T1000 (cell line): ENCODE measurements at regions not wholly inside any gene's neighbourhood (a gene's known extent, or its start where the extent isn't known, plus 50 kb on each side); places are given as distances from the start of the nearest gene placed in this dataset.

Experiments
- DNase-seq: peaks from one replicate; lab custom pipeline; 2025; ENCODE audit warnings: mixed read lengths; lab: John Stamatoyannopoulos, UW

DNA sequence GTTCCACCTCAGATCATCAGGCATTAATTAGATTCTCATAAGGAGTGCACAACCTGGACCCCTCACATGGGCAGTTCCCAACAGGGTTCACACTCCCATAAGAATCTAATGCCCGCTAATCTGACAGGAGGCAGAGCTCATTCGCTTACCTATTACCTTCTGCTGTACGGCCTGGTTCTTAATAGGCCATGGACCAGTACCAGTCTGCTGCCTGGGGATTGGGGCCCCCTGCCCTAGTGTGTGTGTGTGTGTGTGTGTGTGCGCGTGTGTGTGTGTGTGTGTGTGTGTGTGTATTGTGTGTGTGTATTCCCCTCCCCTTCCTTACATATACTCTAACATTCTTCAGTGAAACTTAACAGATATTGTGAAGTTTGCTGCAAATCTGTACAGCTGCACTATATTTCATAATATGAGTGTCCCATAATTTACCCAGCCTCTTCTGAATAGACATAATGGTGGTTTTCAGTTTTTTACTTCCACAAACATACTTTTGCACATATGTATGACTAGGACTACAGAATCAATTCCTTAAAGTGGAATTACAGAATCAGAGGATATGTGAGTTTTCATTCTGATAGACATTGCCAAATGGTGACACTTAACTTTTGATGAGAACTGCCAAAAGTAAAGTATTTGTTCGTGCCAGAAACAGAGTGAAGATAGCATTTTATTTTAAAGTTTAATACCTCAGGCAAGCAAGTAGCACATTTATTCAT is 205.2 kb upstream of the EEA1 start:
- DNase-seq: no peak

DNA sequence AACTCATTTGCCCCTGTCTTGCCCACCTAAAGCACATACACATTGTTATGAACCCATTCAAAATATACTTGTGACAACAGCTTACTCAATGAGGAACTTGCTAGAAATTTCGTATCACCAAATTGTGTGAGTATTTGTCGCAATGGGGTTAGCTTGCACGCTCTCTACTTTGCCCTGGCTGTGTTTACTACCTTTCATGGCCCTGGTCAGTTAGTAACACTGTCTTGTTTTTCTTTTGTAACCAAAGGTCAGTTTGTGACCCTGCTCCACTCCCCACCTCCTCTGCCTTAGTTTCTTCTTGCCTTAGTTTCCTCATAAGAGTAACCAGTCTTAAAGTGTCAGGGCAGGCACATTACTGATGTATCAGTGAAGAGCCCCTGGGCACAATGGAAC is 205.8 kb upstream of the EEA1 start:
- DNase-seq: no peak

DNA sequence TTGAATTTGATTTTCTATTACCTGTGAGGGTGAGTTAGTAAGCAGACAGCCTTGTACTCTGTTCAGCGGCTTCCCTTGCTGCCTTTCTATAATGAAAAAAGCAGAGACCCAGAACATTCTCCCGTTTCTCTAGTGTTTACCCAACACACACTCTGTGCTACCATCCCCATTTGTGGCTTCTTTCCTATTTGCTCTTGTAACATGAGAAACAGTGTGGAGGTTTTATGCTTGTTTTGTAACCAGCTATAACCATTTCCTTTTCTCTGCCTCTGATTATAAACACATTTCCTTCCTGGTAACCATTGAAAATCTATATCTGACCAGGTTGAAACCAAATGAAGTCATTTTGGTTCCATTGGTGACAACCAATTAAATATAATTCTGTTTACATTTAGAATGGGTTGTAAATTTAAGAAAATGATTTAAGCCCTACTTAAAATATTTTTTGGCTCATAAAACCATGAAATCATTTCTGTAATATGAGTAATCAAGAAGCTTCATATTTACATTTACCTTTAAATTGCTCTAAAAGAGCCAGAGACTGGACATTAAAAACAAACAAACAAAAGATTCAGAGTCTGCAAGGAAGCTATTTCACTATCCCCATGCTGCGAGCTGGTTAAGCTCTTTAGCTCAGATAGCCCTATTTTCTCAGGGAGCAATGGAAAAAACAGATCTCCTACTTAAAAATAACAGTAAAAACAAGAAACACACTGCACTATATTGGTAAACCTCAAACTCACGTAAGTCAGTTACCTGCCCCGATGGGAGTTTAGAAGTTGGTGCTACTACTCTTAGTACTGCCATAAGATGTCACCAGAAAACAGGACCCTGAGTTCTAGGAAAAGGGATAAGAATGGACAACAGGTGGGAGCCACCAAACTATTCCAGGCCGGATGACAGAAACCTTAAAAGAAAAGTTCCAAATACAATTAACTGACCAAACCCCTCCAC is 206.5 kb upstream of the EEA1 start:
- DNase-seq: no peak

DNA sequence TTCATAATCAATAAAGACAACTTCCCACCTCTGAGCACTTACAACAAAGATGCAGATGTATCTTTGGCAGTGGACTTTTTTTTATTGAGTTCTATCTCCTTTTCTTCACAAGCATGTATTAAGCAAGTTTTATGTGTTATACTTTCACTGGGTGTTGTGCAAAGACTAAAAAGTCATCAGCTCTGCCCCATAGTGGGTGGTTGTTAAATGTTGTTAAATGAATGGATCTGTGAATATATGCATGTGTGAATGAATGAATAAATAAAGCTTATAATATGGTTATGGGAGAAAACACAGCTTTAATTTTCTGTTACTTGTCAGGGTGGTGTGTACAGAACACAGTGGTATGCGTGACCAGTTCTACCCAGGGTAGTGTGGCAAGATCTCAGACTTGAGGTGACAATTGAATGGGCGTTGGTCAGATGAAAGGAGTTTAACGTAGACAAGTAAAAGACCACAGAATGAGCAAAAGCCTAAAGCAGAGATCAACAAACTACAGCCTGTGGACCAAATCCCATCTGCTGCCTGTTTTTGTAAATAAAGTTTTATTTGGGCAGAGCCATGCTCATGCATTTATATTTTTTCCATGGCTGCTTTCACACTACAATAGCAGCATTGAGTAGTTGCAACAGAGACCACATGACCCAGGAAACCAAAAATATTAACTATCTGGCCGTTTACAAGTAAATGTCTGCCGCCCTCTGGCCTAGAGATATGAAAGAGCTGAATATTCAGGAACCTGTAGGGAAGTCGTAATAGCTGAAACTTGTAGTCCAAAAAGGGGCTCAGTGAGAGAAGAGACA is 207.4 kb upstream of the EEA1 start:
- no peak for DNase-seq

DNA sequence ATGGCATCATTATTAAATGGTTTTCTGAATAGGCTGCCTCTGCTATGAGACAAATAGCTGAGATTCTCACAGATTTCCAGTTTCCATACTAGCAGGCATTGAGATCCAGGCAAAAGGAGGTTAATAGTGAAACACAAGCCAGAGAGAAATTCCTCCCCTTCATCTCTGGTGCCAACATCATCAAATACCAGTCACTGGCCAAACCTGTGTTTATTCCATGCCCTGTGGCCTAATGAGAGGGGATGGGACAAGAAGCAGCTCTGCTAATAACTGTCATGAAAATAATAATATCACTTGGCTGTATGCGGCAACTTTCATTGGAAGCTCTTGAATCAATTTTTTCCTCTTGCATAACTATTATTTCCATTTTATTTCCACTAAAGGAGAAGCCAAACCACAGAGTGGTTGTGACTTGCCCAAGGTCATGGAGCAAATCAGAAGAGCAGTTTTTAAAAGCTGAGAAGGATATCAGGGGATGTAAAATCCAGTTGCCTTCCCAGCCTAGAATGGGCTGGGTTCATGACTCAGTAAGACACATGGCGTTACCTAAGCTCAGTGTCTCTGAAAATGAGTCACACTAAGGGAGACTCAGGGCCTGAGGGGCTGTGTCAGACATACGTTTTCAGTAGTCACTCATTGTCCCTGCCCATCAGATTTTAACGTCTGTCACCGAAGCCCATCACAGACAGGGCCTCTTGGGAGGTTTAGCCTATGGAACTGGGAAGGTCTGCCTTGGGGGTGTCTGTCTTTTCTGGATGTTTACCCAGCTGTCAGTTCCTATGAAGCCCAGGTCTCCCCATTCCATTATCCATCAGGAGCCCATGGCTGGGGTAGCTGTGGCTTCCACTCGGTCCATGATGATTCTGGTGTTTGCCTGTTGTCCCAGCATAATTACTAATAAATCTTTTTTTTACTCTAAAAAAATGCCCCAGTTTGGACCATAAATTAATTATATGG is 208.8 kb upstream of the EEA1 start:
- DNase-seq: no peak

DNA sequence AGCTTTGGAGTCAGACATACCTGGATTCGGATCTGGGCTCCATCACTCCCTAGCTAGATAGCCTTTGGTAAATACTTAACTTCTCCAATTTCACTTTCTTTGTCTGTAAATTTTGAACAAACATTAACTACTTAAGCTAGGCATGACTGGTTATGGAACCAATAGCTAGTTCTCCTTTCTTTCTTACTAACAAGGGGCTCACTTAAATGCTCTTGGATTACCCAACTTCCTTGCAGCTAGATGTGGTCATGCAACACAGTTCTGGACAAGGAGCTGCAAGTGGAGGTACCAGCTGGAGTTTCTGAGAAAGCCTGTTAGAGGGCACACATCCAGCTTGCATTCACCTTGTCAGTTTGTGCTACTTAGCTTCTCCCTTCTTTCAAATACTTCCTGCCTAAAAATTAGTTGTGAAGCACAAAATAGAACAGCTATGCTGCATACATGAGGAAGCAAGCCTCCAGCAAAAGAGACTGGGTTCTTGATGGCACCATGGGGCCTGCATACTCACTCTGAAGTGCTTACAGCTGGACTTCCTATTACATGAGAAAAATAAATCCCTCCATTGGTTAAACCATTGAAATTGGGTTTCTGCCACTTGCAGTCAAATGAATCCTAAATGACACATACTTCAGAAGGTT is 210.1 kb upstream of the EEA1 start:
- no peak for DNase-seq

DNA sequence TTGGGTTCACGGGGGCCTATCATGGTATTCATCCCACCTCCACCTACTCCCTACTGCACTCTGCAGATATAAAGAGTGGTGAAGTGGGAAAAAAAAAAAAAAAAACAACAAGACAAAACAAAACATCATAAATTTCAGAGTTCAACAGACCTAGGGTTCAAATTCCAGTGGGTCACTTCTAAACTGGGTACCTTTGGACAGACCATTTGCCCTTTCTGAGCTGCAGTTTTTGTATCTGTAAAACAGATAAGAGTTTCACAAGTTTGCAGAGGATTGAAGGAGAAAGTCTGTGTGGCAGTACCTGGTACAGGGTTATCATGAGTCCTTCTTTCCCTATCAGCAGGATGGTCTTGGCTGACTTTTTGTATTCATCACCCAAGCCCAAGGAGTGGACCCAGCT is 211.2 kb upstream of the EEA1 start:
- no peak for DNase-seq

DNA sequence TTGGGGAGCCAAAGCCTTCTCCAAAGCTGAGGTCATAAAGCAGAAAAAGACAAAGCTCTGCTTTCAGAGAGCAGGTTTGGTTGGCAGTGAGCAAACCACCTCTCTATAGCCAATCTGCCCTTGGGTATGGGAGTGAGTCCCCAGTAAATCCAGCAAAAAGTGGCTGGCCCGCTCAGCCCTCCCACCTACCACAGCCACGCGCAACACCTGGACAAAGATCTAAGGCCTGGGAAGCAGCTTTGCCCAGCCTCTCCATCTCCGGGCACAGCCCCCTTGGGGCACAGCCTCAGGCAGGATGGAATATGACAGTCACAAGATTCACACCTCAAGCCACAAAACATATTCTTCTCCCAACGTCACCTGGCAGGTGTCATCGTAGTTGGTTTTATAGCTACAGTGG is 211.7 kb upstream of the EEA1 start:
- no peak for DNase-seq

DNA sequence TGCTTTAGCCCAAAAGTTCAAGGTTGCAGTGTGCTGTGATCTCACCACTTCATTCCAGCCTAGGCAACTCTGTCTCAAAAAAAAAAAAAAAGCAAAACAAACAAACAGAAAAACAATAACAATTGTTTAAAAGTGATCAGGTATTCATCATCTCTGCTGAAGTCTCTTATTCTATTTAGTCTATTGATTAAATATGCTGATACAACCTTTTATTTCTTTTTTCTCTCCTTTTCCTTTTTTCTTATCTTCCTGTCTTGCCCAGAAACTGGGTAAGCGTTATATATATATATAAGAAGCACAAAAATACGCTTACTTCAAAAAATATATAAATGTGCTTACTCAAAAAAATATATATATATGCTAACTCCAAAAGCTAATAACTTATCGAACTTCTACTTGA is 213.8 kb upstream of the EEA1 start:
- DNase-seq: no peak

DNA sequence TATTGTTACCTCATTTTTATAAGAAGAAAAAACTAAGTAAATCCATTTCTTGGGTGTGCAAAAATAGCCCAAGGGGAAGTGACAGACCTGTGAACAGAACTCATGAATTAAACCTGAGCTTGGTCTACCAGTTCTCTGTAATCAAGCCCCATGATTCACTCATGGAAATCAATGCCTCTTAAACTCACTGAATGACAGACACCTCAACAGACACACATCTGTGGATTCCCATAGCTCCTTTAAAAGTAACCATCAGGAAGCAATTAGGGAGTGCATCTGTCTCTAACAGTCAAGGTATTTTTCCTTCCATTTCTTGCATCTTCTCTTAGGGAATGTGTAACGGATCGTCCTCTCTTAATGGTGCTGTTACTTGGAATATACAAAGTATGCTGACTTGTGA is 215.0 kb upstream of the EEA1 start:
- no peak for DNase-seq

DNA sequence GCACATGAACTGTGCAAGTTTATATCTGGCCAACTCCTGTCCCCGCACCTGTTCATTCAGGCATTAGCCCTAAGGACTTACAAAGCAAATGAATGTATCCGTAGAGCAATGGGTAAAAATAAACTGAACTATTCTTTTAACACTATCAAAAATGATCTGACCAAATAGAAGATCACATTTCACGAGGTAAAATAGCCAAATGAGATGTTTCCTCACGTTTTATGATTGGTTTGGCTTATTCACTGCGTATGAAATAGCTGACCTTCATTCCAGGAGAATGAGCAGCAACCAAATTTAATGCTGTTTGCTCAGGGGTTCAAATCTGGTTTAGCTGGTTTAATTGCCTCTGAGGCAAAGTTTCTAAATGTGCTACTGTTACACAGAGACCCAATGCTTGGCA is 216.0 kb upstream of the EEA1 start:
- DNase-seq: no peak

DNA sequence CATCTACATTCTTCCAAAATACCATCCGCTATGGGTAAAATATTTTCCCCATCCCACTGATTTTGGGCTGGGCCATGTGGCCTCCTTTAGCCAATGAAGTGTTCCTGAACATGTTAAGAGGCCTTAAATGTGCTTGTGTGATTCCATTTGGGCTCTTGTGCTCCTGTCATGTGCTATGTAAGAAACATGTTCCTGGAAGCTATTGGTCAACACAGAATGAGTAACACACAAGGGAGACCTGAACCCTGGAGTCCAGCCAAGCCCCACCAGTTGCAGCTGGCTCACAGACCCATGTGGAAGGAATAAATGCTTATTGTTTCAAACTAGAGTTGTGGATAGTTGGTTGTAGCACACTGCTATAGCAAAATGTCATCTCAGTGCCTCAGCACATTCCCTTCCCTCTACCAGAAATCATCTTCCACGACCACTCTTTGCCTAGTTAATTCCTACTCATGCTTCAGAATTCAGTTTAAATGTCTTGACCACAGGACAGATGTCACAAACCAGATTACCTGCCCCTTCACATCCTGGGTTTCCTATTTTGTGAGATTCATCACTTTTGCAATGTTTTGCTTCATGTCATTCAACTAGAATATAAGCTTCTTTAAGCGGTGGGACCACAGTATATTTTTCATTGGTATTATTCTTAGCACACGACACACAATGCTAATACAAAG is 217.3 kb upstream of the EEA1 start:
- DNase-seq: no peak

DNA sequence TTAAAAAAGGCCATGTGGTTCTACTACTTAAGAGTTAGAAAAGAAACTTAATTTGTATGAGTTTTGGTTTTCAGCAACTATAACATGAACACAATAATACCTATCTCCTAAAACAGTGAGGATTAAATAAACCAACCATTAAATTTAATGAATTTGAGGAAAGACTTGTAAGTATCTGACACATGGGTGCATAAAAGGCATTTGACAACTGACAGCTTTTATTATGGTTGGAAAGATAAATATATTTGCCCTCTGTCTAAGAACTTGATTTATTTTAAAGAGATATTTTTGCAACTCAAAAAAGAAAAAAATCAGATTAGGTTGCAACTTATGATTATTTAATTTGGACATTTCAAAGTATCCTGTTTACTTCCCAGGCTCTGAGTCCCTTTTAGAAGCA is 217.9 kb upstream of the EEA1 start:
- DNase-seq: no peak

DNA sequence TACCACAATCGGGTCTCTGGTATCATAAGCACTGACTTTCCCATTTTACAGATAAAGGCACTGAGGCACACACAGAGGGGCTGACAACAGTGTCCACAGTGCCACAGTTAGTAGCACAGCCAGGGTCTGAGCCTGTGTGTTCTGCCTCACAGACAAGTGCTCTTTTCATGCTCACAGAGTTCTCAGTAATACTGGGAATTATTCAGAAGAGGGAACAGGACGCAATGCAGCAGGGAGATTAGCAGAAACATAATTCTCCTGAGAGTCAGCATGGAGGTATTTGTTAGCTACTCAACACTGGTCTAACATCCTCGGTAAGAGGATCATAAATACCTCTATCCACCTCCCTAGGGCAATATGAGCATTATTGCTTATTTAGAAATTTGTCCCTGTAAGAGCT is 219.3 kb upstream of the EEA1 start:
- no peak for DNase-seq

DNA sequence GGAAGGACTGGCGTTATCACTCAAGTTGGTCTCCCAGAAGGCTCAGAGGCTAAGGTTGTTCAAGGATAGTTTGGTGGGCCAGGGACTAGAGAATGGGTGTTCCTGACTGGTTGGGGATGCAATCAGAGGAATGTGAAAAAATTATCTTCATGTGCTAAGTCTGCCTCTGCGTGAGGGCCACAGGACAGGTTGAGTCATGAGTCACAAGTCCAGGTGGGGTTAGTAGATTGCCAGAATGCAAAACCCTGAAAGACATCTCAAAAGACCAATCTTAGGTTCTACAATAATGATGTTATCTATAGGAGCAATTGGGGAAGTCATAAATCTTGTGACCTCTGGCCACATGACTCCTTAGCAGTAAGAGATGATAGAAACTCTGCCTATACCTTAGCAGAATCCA is 220.1 kb upstream of the EEA1 start:
- DNase-seq: no peak

DNA sequence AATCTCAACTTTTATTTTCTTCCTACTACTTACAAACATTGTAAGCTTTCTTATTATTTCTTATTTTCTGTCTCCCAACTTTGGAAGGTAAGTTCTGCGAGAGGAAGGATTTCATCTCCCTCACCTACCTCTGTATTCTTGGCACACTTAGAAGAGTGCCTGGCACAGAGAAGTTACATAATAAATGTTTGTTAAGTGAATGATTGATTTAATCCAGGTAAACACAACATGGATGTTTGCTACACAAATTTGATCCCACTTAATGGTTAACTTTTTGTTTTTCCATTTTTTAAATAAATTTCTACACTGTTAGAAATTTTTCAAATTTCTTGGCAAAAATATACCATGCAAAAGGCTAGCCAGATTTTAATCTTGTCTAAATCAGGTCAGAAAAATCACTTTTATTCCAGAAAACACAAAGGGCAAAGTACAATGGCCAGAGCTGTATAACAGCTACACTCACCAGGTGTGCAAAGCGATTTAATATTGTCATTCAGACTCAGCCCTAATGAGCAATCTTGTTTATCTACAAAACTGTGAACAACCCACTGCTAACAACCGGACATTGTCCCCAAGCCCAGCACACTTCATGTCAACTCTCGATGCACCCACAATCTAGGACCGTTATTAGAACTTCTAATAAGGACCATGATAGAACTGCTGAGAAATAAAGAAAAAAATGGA is 222.1 kb upstream of the EEA1 start:
- no peak for DNase-seq

DNA sequence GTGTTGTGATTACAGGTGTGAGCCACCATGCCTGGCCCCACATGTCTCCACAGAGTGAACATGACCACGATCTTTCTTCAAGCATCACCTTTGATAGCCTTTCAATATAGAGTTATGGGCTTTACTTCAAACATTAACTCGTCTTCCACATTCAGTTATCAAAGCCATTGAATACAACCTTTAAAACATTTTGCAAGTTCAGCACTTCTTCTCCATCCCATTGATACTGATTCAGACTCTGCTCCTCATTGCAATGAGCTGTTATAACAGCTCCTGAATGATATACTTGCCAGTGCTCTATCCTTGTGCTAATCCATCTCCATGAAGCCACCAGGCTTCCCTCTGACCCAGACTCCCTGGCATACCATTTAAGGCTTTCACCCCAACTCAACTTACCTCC is 223.5 kb upstream of the EEA1 start:
- DNase-seq: no peak

DNA sequence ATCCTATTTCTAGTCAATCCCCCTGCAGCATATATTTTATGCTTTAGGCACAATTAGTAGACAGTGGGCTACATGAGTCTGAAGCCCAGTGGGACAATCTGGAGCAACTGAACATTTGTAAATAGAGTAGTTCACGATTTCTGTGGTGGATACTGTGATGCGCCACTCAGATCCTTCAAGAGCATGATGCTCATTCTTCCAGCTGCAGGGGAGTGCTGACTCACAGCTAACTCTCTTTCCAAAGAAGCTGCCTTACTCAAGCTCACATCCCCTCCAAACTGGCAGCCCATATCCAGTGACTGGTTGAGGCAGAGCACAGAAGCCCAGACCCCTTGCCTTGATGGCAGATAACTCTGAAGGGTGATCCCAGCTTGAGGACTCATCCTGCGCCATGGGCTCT is 224.2 kb upstream of the EEA1 start:
- no peak for DNase-seq

DNA sequence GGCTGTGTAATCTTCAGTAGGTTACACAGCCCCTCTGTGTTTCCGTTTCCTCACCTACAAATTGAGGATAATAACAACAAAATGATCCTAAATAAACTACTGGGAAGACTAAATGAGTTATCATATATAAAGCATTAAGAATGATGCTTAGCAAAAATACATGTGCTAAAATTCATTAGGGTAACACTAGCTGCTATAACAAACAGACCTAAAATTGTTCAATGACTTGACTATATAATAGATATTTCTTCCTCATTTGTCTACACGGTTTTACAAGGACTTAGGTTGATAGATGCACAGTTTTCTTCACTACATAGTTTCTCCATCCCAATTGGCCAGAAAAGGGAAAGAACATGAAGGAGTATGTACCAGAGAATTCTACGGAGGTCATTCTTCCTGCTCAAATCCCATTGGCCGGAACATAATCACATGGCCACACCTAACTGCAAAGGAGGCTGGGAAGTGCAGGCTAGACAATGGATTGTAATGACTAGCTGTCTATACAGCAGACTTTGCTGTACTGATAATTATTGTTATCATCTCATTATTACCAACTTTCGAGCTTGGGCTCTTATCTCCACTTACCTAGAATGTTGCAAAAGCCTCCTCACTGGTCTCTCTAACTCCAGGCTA is 223.5 kb upstream of the NUDT4 start:
- DNase-seq: no peak
